Right lobe of liver (tissue), 6 donors: ENCODE measurements at regions not wholly inside any gene's neighbourhood (a gene's known extent, or its start where the extent isn't known, plus 50 kb on each side); places are given as distances from the start of the nearest gene placed in this dataset.

ENCODE experiments used
- ATAC-seq, 4 donors: fragments of 200-7000 bp; cut with Tn5 transposase; one replicate each; pipeline ENCODE4 v1.9.1; 2020; ENCODE audit warnings: mild to moderate bottlenecking in 4 of 4, moderate library complexity in 4 of 4
- DNase-seq, 3 donors: peaks; one replicate each; pipeline ENCODE4 v3.0.0-alpha.2; 2020
- H3K27ac ChIP-seq, 3 donors: fragments of 200-600 bp; one replicate each; pipeline ENCODE4 v1.8.0; 2022
- H3K27me3 ChIP-seq, 2 donors: fragments of 200-600 bp; one replicate each; pipeline ENCODE4 v1.8.0; 2022
- H3K36me3 ChIP-seq, 4 donors: fragments of 200-600 bp; sonication (generic) in 1 of 4; one replicate each; pipeline versions ENCODE4 v1.5.1 to v1.8.0; 2017 to 2022; ENCODE audit warnings: control low read depth in 1 of 4
- H3K4me1 ChIP-seq, 4 donors: fragments of 200-600 bp; sonication (generic) in 1 of 4; one replicate each; pipeline versions ENCODE4 v1.5.1 to v1.8.0; 2017 to 2022; ENCODE audit warnings: control low read depth in 1 of 4
- H3K4me3 ChIP-seq, 3 donors: fragments of 200-600 bp; one replicate each; pipeline ENCODE4 v1.8.0; 2022
- H3K9me3 ChIP-seq, 4 donors: fragments of 200-600 bp; sonication (generic) in 1 of 4; one replicate each; pipeline versions ENCODE4 v1.5.1 to v1.8.0; 2017 to 2022; ENCODE audit warnings: control low read depth in 1 of 4
- CTCF ChIP-seq, 4 donors: fragments of 200-600 bp in 3 of 4; fragments of 450-650 bp in 1 of 4; IDR thresholded peaks; one replicate each; pipeline versions ENCODE4 v1.5.1 to v1.8.0; 2016 to 2022; ENCODE audit warnings: antibody characterized with exemption in 4 of 4, mild to moderate bottlenecking in 2 of 4
- POLR2A ChIP-seq: fragments of 450-650 bp; IDR thresholded peaks from one replicate; pipeline ENCODE4 v1.6.1; 2017; ENCODE audit warnings: antibody characterized with exemption, mild to moderate bottlenecking
- WGBS: methylation state at CpG from one replicate; pipeline ENCODE4 v1.1.6; 2018; ENCODE audit warnings: low coverage, low lambda C conversion rate; ENCODE audit not compliant: insufficient coverage; ENCODE audit errors: missing lambda C conversion rate; 5-methylcytosine and 5-hydroxymethylcytosine counted together
- intact Hi-C, 2 donors: fragments of 100-400 bp; cut with DNase I; formaldehyde crosslinking; loops; one replicate each; pipeline versions ENCODE4 v1.11.2 to v1.14.1; 2022
- donor health status: DM: no; HTN: yes; CAD: no.
- donor health status: DM: no; HTN: no; CAD: no.
- donor health status: DM: no; HTN: no; CAD: no.
- donor health status: DM: no; HTN: yes; CAD: no.
- donor health status: DM: no; HTN: yes; CAD: no.

- Histone ChIP-seq H3K27me3 (no peaks in the 10 kb centered on the region), H3K4me3 (no peak overlapping the region), H3K36me3 (no peaks in the 10 kb centered on the region), H3K4me1 (no peaks in the 10 kb centered on the region), H3K27ac (no peak overlapping the region), H3K9me3 (no peaks in the 10 kb centered on the region)
- intact Hi-C loops, result no loop called here
- DNase-seq, result no peak
- WGBS, result no CpG with 5 or more reads among the region's 10 CpGs
- TF ChIP-seq POLR2A (no peak), CTCF (IDR thresholded peaks at IDR 0.05) (no peak)
- ATAC-seq, result no peak
These were observed 49.7 kb downstream of the GLI2 start for GRCh38 chr2:120785228-120785966.

- ATAC-seq, result no peak
- no peaks in the 10 kb centered on the region for H3K4me1 ChIP-seq
- H3K9me3 ChIP-seq, result no peaks in the 10 kb centered on the region
- H3K36me3 ChIP-seq, result no peaks in the 10 kb centered on the region
- H3K27me3 ChIP-seq, result no peaks in the 10 kb centered on the region
- no peak overlapping the region for H3K27ac ChIP-seq
- 70% methylated on average over 4 of the region's 13 CpGs for WGBS
- H3K4me3 ChIP-seq, result no peak overlapping the region
- no peak for DNase-seq
- no peak for TF ChIP-seq CTCF (IDR thresholded peaks at IDR 0.05)
- TF ChIP-seq POLR2A, result no peak
- intact Hi-C loops, result no loop called here
These were observed 50.6 kb downstream of the GLI2 start for GRCh38 chr2:120786038-120786960.

- WGBS, result 76% methylated on average over 5 of the region's 15 CpGs
- H3K27me3 ChIP-seq, result no peaks in the 10 kb centered on the region
- no peak overlapping the region for H3K27ac ChIP-seq
These were observed 51.6 kb downstream of the GLI2 start for GRCh38 chr2:120787111-120787821.

More at GRCh38 chr2:120787111-120787821, 51.6 kb downstream of the GLI2 start:
- no peaks in the 10 kb centered on the region for H3K9me3 ChIP-seq
- no peak overlapping the region for H3K4me3 ChIP-seq
- ATAC-seq (no peak), DNase-seq (no peak)
- intact Hi-C loops, result no loop called here
- TF ChIP-seq POLR2A (no peak), CTCF (IDR thresholded peaks at IDR 0.05) (no peak)
- no peaks in the 10 kb centered on the region for H3K36me3 ChIP-seq
- H3K4me1 ChIP-seq, result no peaks in the 10 kb centered on the region
